ENCODE measurements at regions not wholly inside any gene's neighbourhood (a gene's known extent, or its start where the extent isn't known, plus 50 kb on each side); places are given as distances from the start of the nearest gene placed in this dataset.

- TF ChIP-seq CTCF (IDR thresholded peaks at IDR 0.05) = no peak
- no peak for TF ChIP-seq POLR2A (IDR thresholded peaks at IDR 0.05)
Measured at GRCh38 chr22:27024982-27025381, 367.6 kb downstream of the MIAT start.
